K562 (cell line): ENCODE measurements at regions not wholly inside any gene's neighbourhood (a gene's known extent, or its start where the extent isn't known, plus 50 kb on each side); places are given as distances from the start of the nearest gene placed in this dataset.
A peak's percentile ranks its signal among the peaks of the same experiment; 100 is the strongest.

Experiments used
- ATAC-seq: fragments of 200-7000 bp; cut with Tn5 transposase; 3 replicates; pipeline ENCODE4 v1.9.1; 2020; ENCODE audit warnings: moderate library complexity
- BruUV-seq: library from RNA; stranded (reverse); fragments of 400-500 nt; replicated peaks from 2 replicates; lab custom pipeline; 2021; lab: Mats Ljungman, UMichigan
- CTCF ChIA-PET: fragments of 300-600 bp; formaldehyde crosslinking; extraction: SDS; loops from one replicate; lab custom pipeline; 2021; ENCODE audit warnings: low intra/inter-chr PET ratio; lab: Yijun Ruan, JAX
- POLR2A ChIA-PET: fragments of 300-600, 350-650 bp; sonication (Branson Sonifier 250); formaldehyde crosslinking; extraction: SDS; loops from one replicate; lab custom pipeline; 2021; ENCODE audit warnings: antibody characterized with exemption, inconsistent platforms; lab: Yijun Ruan, JAX
- DNase-seq, 4 experiments: peaks; one replicate each; pipeline versions ENCODE4 v3.0.0 to v3.0.0-alpha.2; 2011 to 2018; ENCODE audit warnings: low spot score in 3 of 4, mixed read lengths in 3 of 4; ENCODE audit errors: extremely low read depth in 1 of 4
- FAIRE-seq: peaks from 2 replicates; lab custom pipeline; 2011; peaks lifted over from hg19 to GRCh38; lab: Jason Lieb, UNC
- H2AFZ ChIP-seq: 2 replicates; pipeline ENCODE4 v1.6.0; 2011; ENCODE audit warnings: low read depth, low read length, control low read depth, inconsistent platforms
- H3K27ac ChIP-seq: fragments of 200-600 bp; 3 replicates; pipeline ENCODE4 v1.8.0; 2011; ENCODE audit warnings: low read depth, mild to moderate bottlenecking, control low read depth, inconsistent platforms, low read length, moderate library complexity, mixed read lengths; ENCODE audit errors: extremely low read depth
- H3K27me3 ChIP-seq, 2 experiments: fragments of 300-600 bp in 1 of 2; 2 replicates in 1 of 2; 3 replicates in 1 of 2; pipeline versions ENCODE4 v1.6.0 to v1.8.0; 2011; ENCODE audit warnings: inconsistent platforms in 2 of 2, low read length in 2 of 2, mild to moderate bottlenecking in 1 of 2, mixed read lengths in 1 of 2, moderate library complexity in 1 of 2; ENCODE audit not compliant: control insufficient read depth in 2 of 2, insufficient read depth in 2 of 2
- H3K36me3 ChIP-seq: fragments of 300-600 bp; 3 replicates; pipeline ENCODE4 v1.8.0; 2011; ENCODE audit warnings: mild to moderate bottlenecking, low read length, inconsistent platforms; ENCODE audit not compliant: control insufficient read depth, insufficient read depth
- H3K4me1 ChIP-seq, 2 experiments: fragments of 200-600 bp in 1 of 2; replicated peaks in 1 of 2; 2 replicates in 1 of 2; 3 replicates in 1 of 2; pipeline versions ENCODE4 v1.5.1 to v1.8.0; 2011; ENCODE audit warnings: inconsistent platforms in 2 of 2, low read length in 2 of 2, mild to moderate bottlenecking in 1 of 2, mixed read lengths in 1 of 2, moderate library complexity in 1 of 2; ENCODE audit not compliant: control insufficient read depth in 2 of 2, insufficient read depth in 2 of 2
- H3K4me2 ChIP-seq: 2 replicates; pipeline ENCODE4 v1.6.1; 2011; ENCODE audit warnings: low read length, control low read depth, inconsistent platforms, mixed read lengths; ENCODE audit not compliant: insufficient read depth
- H3K4me3 ChIP-seq: fragments of 200-600 bp; sonication (generic), shearing (Covaris generic); 2 replicates; pipeline ENCODE4 v1.5.1; 2016; ENCODE audit warnings: control low read depth, inconsistent platforms
- H3K79me2 ChIP-seq: fragments of 200-600 bp; 3 replicates; pipeline ENCODE4 v1.8.0; 2011; ENCODE audit warnings: low read length, inconsistent platforms; ENCODE audit not compliant: control insufficient read depth, insufficient read depth
- H3K9ac ChIP-seq, 2 experiments: 2 replicates each; pipeline versions ENCODE4 v1.6.0 to v1.6.1; 2011; ENCODE audit warnings: low read depth in 2 of 2, low read length in 2 of 2, control low read depth in 1 of 2, inconsistent platforms in 1 of 2, mild to moderate bottlenecking in 1 of 2, mixed read lengths in 1 of 2; ENCODE audit not compliant: insufficient read depth in 1 of 2
- H3K9me1 ChIP-seq: one replicate; pipeline ENCODE4 v1.6.0; 2011; ENCODE audit warnings: inconsistent platforms, mild to moderate bottlenecking, low read length, moderate library complexity; ENCODE audit not compliant: control insufficient read depth, insufficient read depth
- H3K9me3 ChIP-seq: replicated peaks from 2 replicates; pipeline ENCODE4 v1.5.1; 2011; ENCODE audit warnings: low read depth, low read length, inconsistent platforms; ENCODE audit not compliant: control insufficient read depth, insufficient read depth
- H4K20me1 ChIP-seq: replicated peaks from 2 replicates; pipeline ENCODE4 v1.6.1; 2011; ENCODE audit warnings: low read length, inconsistent platforms, mixed read lengths; ENCODE audit not compliant: control insufficient read depth, insufficient read depth
- ATF2 ChIP-seq: sonication (generic); formaldehyde crosslinking; IDR thresholded peaks from 2 replicates; pipeline ENCODE4 v1.8.1; 2022; ENCODE audit warnings: missing genetic modification reagents
- SOX6 ChIP-seq: fragments of 450-650 bp; IDR thresholded peaks from 2 replicates; pipeline ENCODE4 v1.6.1; 2014; ENCODE audit warnings: mild to moderate bottlenecking
- STAT6 ChIP-seq: sonication (generic); formaldehyde crosslinking; IDR thresholded peaks from 2 replicates; pipeline ENCODE4 v1.8.1; 2023; ENCODE audit warnings: mild to moderate bottlenecking, missing genetic modification reagents
- ZBTB8A ChIP-seq: fragments of 450-650 bp; IDR thresholded peaks from 2 replicates; pipeline ENCODE4 v1.6.1; 2018; ENCODE audit warnings: mild to moderate bottlenecking, moderate library complexity; ENCODE audit not compliant: partially characterized antibody
- ZFP36 ChIP-seq: fragments of 150-350 bp; IDR thresholded peaks from 2 replicates; pipeline ENCODE4 v1.6.1; 2018; ENCODE audit warnings: low read length, low read depth; ENCODE audit not compliant: partially characterized antibody
- ZNF512 ChIP-seq: IDR thresholded peaks from 2 replicates; pipeline ENCODE4 v1.6.1; 2016; ENCODE audit warnings: missing genetic modification characterization, missing compliant biosample characterization
- ZNF583 ChIP-seq: fragments of 250-450 bp; sonication (Bioruptor Pico); IDR thresholded peaks from 2 replicates; pipeline ENCODE4 v1.4.0; 2020
- WGBS: fragments of 100-300 bp; shearing (Covaris generic); methylation state at CpG from one replicate; pipeline ENCODE4 v1.1.6; 2016; ENCODE audit warnings: low coverage, mixed read lengths; ENCODE audit not compliant: insufficient coverage; ENCODE audit errors: missing lambda C conversion rate; 5-methylcytosine and 5-hydroxymethylcytosine counted together
- in situ Hi-C: fragments of 300-500 bp; cut with MboI; formaldehyde crosslinking; loops from 4 replicates; pipeline ENCODE4 v1.15.0; 2018; ENCODE audit warnings: inconsistent platforms, mixed read lengths
- intact Hi-C: fragments of 100-400 bp; cut with micrococcal nuclease; formaldehyde crosslinking; loops from 2 replicates; pipeline ENCODE4 v1.14.2; 2022
- TF ChIP-seq, protein P1 (sequence below): sonication (generic); IDR thresholded peaks from 2 replicates; pipeline ENCODE4 v1.6.1; 2016
- TF ChIP-seq, protein P2 (sequence below): fragments of 450-650 bp; IDR thresholded peaks from 2 replicates; pipeline ENCODE4 v1.6.1; 2016; ENCODE audit warnings: low read depth, mild to moderate bottlenecking, moderate library complexity

GRCh38 chr12:5168148-5168547, 124.5 kb downstream of the KCNA5 start:
- Histone ChIP-seq H3K4me2 (no peak overlapping the region), H3K27me3 (peaks cover 0 to 12% of the 10 kb centered on the region in 2 experiments; a peak in 3 of 5 replicates), H4K20me1 (no peaks in the 10 kb centered on the region), H3K27ac (no peak overlapping the region), H3K9me1 (no peaks in the 10 kb centered on the region), H3K79me2 (no peaks in the 10 kb centered on the region), H3K4me1 (no peaks in the 10 kb centered on the region), H3K4me3 (no peak overlapping the region), H3K36me3 (no peaks in the 10 kb centered on the region), H3K9ac (no peak overlapping the region), H3K9me3 (no peaks in the 10 kb centered on the region), H2AFZ (no peak overlapping the region)
- TF ChIP-seq ZFP36 (peak; percentile 79), SOX6 (no peak)
- TF ChIP-seq, protein P1, sequence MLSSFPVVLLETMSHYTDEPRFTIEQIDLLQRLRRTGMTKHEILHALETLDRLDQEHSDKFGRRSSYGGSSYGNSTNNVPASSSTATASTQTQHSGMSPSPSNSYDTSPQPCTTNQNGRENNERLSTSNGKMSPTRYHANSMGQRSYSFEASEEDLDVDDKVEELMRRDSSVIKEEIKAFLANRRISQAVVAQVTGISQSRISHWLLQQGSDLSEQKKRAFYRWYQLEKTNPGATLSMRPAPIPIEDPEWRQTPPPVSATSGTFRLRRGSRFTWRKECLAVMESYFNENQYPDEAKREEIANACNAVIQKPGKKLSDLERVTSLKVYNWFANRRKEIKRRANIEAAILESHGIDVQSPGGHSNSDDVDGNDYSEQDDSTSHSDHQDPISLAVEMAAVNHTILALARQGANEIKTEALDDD = no peak
- ChIA-PET POLR2A (no interaction called here), CTCF (interaction anchor here (0.6 kb wide), 1 partner anchor 314 kb away, joined by 3 read pairs; no protein-coding TSS in a partner anchor)
- no peak for DNase-seq
- intact Hi-C loops (no loop called here), in situ Hi-C loops (no loop called here)
- 15% methylated on average over 5 of the region's 5 CpGs for WGBS
- no peak for FAIRE-seq
- no peak for ATAC-seq
- no TSS peak for BruUV-seq

- no peak overlapping the region for H3K9ac ChIP-seq
- H3K27ac ChIP-seq = no peak overlapping the region
- DNase-seq (no peak), FAIRE-seq (no peak), ATAC-seq (no peak)
- POLR2A ChIA-PET = no interaction called here
- H3K4me1 ChIP-seq = no peaks in the 10 kb centered on the region
- no peaks in the 10 kb centered on the region for H3K9me1 ChIP-seq
- CTCF ChIA-PET = no interaction called here
- no peaks in the 10 kb centered on the region for H3K79me2 ChIP-seq
- no peaks in the 10 kb centered on the region for H4K20me1 ChIP-seq
- intact Hi-C loops (no loop called here), in situ Hi-C loops (no loop called here)
- no TSS peak for BruUV-seq
- no peak overlapping the region for H2AFZ ChIP-seq
- WGBS = 14% methylated on average over 5 of the region's 5 CpGs
- H3K27me3 ChIP-seq = peaks cover 0 to 12% of the 10 kb centered on the region in 2 experiments; a peak in 3 of 5 replicates
- H3K4me3 ChIP-seq = no peak overlapping the region
- H3K9me3 ChIP-seq = no peaks in the 10 kb centered on the region
- H3K36me3 ChIP-seq = no peaks in the 10 kb centered on the region
- no peak overlapping the region for H3K4me2 ChIP-seq
- TF ChIP-seq ATF2 (no peak), ZNF512 (no peak), ZBTB8A (no peak), STAT6 (CRISPR knock-in tag) (no peak), ZNF583 (CRISPR knock-in tag) (no peak)
- TF ChIP-seq, protein P2, sequence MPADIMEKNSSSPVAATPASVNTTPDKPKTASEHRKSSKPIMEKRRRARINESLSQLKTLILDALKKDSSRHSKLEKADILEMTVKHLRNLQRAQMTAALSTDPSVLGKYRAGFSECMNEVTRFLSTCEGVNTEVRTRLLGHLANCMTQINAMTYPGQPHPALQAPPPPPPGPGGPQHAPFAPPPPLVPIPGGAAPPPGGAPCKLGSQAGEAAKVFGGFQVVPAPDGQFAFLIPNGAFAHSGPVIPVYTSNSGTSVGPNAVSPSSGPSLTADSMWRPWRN = no peak
Measured at GRCh38 chr12:5170844-5171243, 127.2 kb downstream of the KCNA5 start.
